Parathyroid adenoma (tissue), 2 donors: ENCODE measurements at regions not wholly inside any gene's neighbourhood (a gene's known extent, or its start where the extent isn't known, plus 50 kb on each side); places are given as distances from the start of the nearest gene placed in this dataset.

Experiments used
- H2AFZ ChIP-seq: fragments of 300-600 bp; sonication (generic); one replicate; pipeline ENCODE4 v1.7.0; 2017; ENCODE audit warnings: antibody characterized with exemption, mild to moderate bottlenecking
- H3K27ac ChIP-seq: fragments of 300-600 bp; sonication (generic); one replicate; pipeline ENCODE4 v1.7.0; 2017
- H3K27me3 ChIP-seq: fragments of 300-600 bp; sonication (generic); one replicate; pipeline ENCODE4 v1.7.0; 2017; ENCODE audit warnings: low read length; ENCODE audit not compliant: control insufficient read depth, insufficient read depth
- H3K36me3 ChIP-seq: fragments of 300-600 bp; sonication (generic); one replicate; pipeline ENCODE4 v1.7.0; 2017; ENCODE audit warnings: low read length; ENCODE audit not compliant: control insufficient read depth, insufficient read depth
- H3K4me1 ChIP-seq: fragments of 300-600 bp; sonication (generic); one replicate; pipeline ENCODE4 v1.7.0; 2017; ENCODE audit warnings: control low read depth
- H3K4me2 ChIP-seq: fragments of 300-600 bp; sonication (generic); one replicate; pipeline ENCODE4 v1.7.0; 2017; ENCODE audit warnings: low read length
- H3K4me3 ChIP-seq: fragments of 300-600 bp; sonication (generic); one replicate; pipeline ENCODE4 v1.7.0; 2017; ENCODE audit warnings: low read depth, low read length
- H3K79me2 ChIP-seq: fragments of 300-600 bp; sonication (generic); one replicate; pipeline ENCODE4 v1.7.0; 2017; ENCODE audit warnings: control low read depth
- H3K9ac ChIP-seq: fragments of 300-600 bp; sonication (generic); one replicate; pipeline ENCODE4 v1.7.0; 2017; ENCODE audit warnings: mild to moderate bottlenecking
- H3K9me3 ChIP-seq: fragments of 300-600 bp; sonication (generic); one replicate; pipeline ENCODE4 v1.7.0; 2017; ENCODE audit warnings: low read length; ENCODE audit not compliant: control insufficient read depth
- CTCF ChIP-seq: fragments of 300-600 bp; sonication (generic); IDR thresholded peaks from one replicate; pipeline ENCODE4 v1.7.0; 2017; ENCODE audit warnings: antibody characterized with exemption, mild to moderate bottlenecking
- donor health status: primary hyperparathyroidism.

DNA sequence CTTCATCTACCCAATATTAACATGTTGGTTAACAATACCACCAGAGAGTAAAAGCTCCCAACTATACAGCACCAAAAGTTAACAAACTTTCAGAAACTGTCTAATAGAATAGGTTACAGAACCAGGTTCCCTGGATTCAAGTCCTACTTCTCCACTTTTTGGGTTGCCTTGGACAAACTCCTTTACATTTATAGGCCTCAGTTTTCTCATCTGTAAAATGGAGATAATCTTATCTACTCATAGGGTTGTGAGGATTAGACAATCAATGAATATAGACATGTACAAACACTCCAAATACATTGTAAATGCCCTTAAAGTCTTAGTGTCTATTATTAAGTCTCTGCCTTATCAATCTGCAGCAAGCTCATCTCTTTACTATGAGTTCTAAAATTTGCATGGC is 435.2 kb downstream of the ZFHX3 start:
- no peaks in the 10 kb centered on the region for H3K79me2 ChIP-seq
- H3K27ac ChIP-seq, result no peak overlapping the region
- no peak overlapping the region for H3K4me2 ChIP-seq
- TF ChIP-seq CTCF, result no peak
- H3K27me3 ChIP-seq, result no peaks in the 10 kb centered on the region
- no peak overlapping the region for H2AFZ ChIP-seq
- H3K9ac ChIP-seq, result no peak overlapping the region
- no peak overlapping the region for H3K4me3 ChIP-seq
- H3K9me3 ChIP-seq, result no peaks in the 10 kb centered on the region
- H3K36me3 ChIP-seq, result no peaks in the 10 kb centered on the region
- no peaks in the 10 kb centered on the region for H3K4me1 ChIP-seq

GRCh38 chr16:72612256-72612655 is 435.7 kb downstream of the ZFHX3 start:
- Histone ChIP-seq H3K36me3 (no peaks in the 10 kb centered on the region), H3K27me3 (no peaks in the 10 kb centered on the region), H3K9me3 (no peaks in the 10 kb centered on the region), H3K4me1 (no peaks in the 10 kb centered on the region), H3K4me3 (no peak overlapping the region), H3K4me2 (no peak overlapping the region), H3K27ac (no peak overlapping the region), H3K9ac (no peak overlapping the region), H3K79me2 (no peaks in the 10 kb centered on the region), H2AFZ (no peak overlapping the region)
- TF ChIP-seq CTCF, result no peak

- H3K9me3 ChIP-seq, result no peaks in the 10 kb centered on the region
- no peak overlapping the region for H3K27ac ChIP-seq
- H3K4me3 ChIP-seq, result no peak overlapping the region
- H3K79me2 ChIP-seq, result no peaks in the 10 kb centered on the region
- H3K4me2 ChIP-seq, result no peak overlapping the region
- H3K27me3 ChIP-seq, result no peaks in the 10 kb centered on the region
- H3K36me3 ChIP-seq, result no peaks in the 10 kb centered on the region
- no peak for TF ChIP-seq CTCF
- H2AFZ ChIP-seq, result no peak overlapping the region
- H3K4me1 ChIP-seq, result no peaks in the 10 kb centered on the region
- no peak overlapping the region for H3K9ac ChIP-seq
Observed at GRCh38 chr16:72609933-72610332, 438.0 kb upstream of the PMFBP1 start.

DNA sequence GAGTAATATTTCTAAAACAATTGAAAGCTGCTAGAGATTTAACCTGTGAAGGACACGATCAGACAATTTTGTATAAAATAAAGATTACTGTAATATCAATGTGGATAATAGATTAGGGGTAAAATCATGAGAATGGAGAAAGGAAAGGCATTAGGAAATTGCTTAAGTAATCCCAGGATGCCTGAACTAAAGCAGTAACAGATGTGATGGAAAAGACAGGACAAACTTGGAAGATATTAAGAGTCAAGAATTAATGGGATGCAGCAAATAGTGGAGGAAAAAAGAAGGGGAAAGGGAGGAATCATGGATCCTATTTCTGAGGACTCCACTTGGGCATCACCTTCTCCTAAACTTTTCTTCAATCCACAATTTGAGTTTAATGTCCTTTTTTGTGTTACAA is 437.1 kb upstream of the PMFBP1 start:
- no peak for TF ChIP-seq CTCF
- H3K9me3 ChIP-seq, result no peaks in the 10 kb centered on the region

GRCh38 chr16:72604375-72604774 is 432.4 kb upstream of the PMFBP1 start:
- H3K9ac ChIP-seq, result no peak overlapping the region
- no peak overlapping the region for H2AFZ ChIP-seq
- H3K9me3 ChIP-seq, result no peaks in the 10 kb centered on the region
- H3K4me2 ChIP-seq, result no peak overlapping the region
- no peak overlapping the region for H3K4me3 ChIP-seq
- H3K79me2 ChIP-seq, result no peaks in the 10 kb centered on the region
- no peak overlapping the region for H3K27ac ChIP-seq
- TF ChIP-seq CTCF, result no peak
- no peaks in the 10 kb centered on the region for H3K36me3 ChIP-seq
- no peaks in the 10 kb centered on the region for H3K27me3 ChIP-seq
- H3K4me1 ChIP-seq, result no peaks in the 10 kb centered on the region

More for the DNA sequence above, 437.1 kb upstream of the PMFBP1 start:
- Histone ChIP-seq H3K27me3 (no peaks in the 10 kb centered on the region), H3K27ac (no peak overlapping the region), H3K9ac (no peak overlapping the region), H3K4me1 (no peaks in the 10 kb centered on the region), H3K4me2 (no peak overlapping the region), H3K79me2 (no peaks in the 10 kb centered on the region), H2AFZ (no peak overlapping the region), H3K36me3 (no peaks in the 10 kb centered on the region), H3K4me3 (no peak overlapping the region)
